ENCODE measurements at regions not wholly inside any gene's neighbourhood (a gene's known extent, or its start where the extent isn't known, plus 50 kb on each side); places are given as distances from the start of the nearest gene placed in this dataset.
A peak's percentile ranks its signal among the peaks of the same experiment; 100 is the strongest.

DNA sequence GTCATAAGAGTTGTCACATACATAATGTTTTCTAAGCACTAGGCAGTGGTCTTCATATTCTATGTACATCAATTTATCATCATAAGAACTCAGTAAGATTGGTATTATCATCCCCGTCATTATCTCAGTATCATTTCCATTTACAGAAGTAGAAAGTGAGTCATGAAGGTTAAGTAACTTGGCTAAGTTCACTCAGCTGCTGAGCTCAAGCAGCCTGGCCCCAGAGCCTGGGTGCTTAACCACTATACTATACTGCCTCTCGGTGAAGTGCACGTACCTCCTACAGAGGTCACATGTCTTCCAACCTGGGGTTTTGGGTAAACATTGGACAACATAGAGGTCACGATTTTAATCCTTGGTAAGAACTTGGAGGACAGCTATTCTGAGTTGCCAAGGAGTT lies 161.5 kb upstream of the GATB start:
- Mint-ChIP-seq H3K27me3 (peaks cover 5% of the 10 kb centered on the region), H3K36me3 (no peaks in the 10 kb centered on the region), H3K27ac (no peak overlapping the region), H3K9me3 (peaks cover 0 to 2% (median 0%) of the 10 kb centered on the region in 3 donors), H3K4me3 (no peak overlapping the region), H3K4me1 (no peaks in the 10 kb centered on the region)

GRCh38 chr4:151921811-151922210 lies 161.0 kb upstream of the GATB start:
- Mint-ChIP-seq H3K4me1 (no peaks in the 10 kb centered on the region), H3K27ac (no peak overlapping the region), H3K4me3 (no peak overlapping the region), H3K27me3 (peaks cover 5% of the 10 kb centered on the region), H3K9me3 (peaks cover 0 to 2% (median 0%) of the 10 kb centered on the region in 3 donors), H3K36me3 (no peaks in the 10 kb centered on the region)

GRCh38 chr4:151921386-151921785 lies 160.6 kb upstream of the GATB start:
- Mint-ChIP-seq H3K27ac (no peak overlapping the region), H3K36me3 (no peaks in the 10 kb centered on the region), H3K9me3 (peaks cover 0 to under 1% (median 0%) of the 10 kb centered on the region in 3 donors), H3K4me3 (no peak overlapping the region), H3K27me3 (peaks cover 5% of the 10 kb centered on the region), H3K4me1 (no peaks in the 10 kb centered on the region)

GRCh38 chr4:151917145-151917734 lies 156.4 kb upstream of the GATB start:
- Mint-ChIP-seq H3K36me3 (no peaks in the 10 kb centered on the region), H3K27me3 (no peaks in the 10 kb centered on the region), H3K9me3 (no peaks in the 10 kb centered on the region), H3K4me3 (no peak overlapping the region), H3K27ac (no peak overlapping the region), H3K4me1 (no peaks in the 10 kb centered on the region)

- Mint-ChIP-seq H3K4me3 (no peak overlapping the region), H3K9me3 (no peaks in the 10 kb centered on the region), H3K27me3 (peaks cover 6% of the 10 kb centered on the region), H3K4me1 (peaks cover 0 to 2% (median 1%) of the 10 kb centered on the region in 3 donors), H3K27ac (no peak overlapping the region), H3K36me3 (no peaks in the 10 kb centered on the region)
Observed at GRCh38 chr4:151912632-151913031, 151.8 kb upstream of the GATB start.

- H3K4me3 Mint-ChIP-seq = no peak overlapping the region
- H3K36me3 Mint-ChIP-seq = no peaks in the 10 kb centered on the region
- no peak overlapping the region for H3K27ac Mint-ChIP-seq
- H3K4me1 Mint-ChIP-seq = peaks cover 0 to 2% (median 1%) of the 10 kb centered on the region in 3 donors
- H3K9me3 Mint-ChIP-seq = no peaks in the 10 kb centered on the region
- peaks cover 6% of the 10 kb centered on the region for H3K27me3 Mint-ChIP-seq
Observed at GRCh38 chr4:151911970-151912369, 151.2 kb upstream of the GATB start.

DNA sequence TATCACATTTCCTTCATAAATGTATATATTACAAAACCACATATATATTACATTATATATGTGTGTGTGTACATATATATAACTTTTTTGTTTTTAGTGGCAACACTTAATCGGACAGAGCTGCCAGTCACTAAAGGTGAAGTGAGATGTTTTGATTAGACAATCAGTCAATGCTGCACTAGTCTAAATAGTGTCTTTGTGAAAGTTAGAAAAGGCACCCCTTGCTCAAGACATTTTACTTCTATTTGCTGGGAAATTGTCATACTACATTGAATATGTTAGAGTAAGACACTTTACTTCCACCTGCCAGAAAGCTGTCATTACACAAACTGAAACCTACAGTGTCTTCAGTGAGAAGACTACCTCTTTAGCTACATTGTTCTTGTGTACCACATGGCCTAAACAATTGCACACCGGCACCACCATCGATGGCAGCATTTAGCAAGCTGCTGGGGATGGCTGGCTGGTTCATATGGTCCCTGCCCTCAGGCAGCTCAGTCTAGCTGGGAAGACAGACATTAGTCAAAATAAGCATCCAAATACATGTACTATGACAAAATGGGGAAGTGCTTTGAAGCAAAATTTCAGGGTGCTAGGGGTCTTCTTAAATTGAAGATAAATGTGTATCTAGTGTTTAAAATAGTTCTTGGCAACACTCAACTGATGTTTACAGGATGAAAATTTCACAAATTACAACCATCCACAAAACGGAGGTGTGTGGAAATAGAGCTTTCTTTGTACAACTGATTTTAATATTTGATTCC lies 148.1 kb upstream of the GATB start:
- H3K36me3 Mint-ChIP-seq = no peaks in the 10 kb centered on the region
- H3K27me3 Mint-ChIP-seq = peaks cover 11% of the 10 kb centered on the region
- H3K9me3 Mint-ChIP-seq = peaks cover 0 to 6% (median 0%) of the 10 kb centered on the region in 3 donors
- no peak overlapping the region for H3K27ac Mint-ChIP-seq
- H3K4me3 Mint-ChIP-seq = no peak overlapping the region
- H3K4me1 Mint-ChIP-seq = peaks cover 0 to 4% (median 1%) of the 10 kb centered on the region in 3 donors

DNA sequence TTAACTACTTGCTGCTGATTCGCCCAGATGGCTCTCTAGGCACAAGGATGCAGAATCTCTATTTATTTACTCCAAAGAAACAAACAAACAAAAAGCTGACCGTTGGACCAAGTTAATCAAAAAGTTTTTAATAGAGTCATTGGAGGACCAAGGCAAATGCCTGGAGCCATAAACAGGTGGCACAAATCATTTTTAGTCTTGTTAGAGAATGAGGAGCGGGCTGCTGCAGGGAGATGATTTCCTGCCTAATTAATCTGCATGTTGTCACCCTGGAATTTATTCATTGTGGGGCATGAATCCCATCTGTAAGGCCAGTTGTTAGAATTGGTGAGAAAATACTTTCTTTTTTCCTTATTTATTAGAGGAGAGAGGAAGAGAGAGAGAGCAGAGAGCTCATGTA lies 147.4 kb upstream of the GATB start:
- peaks cover 0 to 4% (median 1%) of the 10 kb centered on the region in 3 donors for H3K4me1 Mint-ChIP-seq
- H3K27ac Mint-ChIP-seq = no peak overlapping the region
- H3K9me3 Mint-ChIP-seq = peaks cover 0 to 9% (median 0%) of the 10 kb centered on the region in 3 donors
- H3K36me3 Mint-ChIP-seq = no peaks in the 10 kb centered on the region
- H3K4me3 Mint-ChIP-seq = no peak overlapping the region
- H3K27me3 Mint-ChIP-seq = peaks cover 11% of the 10 kb centered on the region

DNA sequence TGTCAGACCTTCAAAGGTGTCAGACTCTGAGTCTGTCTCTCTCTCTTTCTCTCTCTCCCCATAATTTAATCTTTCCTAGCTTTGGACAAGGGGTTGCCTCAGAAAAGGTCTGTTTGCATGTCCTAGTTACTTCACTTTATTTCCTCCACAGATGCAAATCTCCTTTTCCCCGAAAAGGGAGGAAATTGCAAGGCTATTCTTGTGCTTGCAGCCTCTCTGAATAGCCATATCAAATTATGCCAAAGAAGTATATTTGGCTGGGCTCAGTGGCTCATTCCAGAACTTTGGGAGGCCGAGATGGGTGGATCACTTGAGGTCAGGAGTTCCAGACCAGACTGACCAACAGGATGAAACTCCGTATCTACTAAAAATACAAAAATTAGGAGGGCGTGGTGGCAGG lies 145.6 kb upstream of the GATB start:
- Mint-ChIP-seq H3K27me3 (peaks cover 11% of the 10 kb centered on the region), H3K9me3 (peaks cover 6 to 26% (median 9%) of the 10 kb centered on the region in 3 donors), H3K4me3 (no peak overlapping the region), H3K27ac (no peak overlapping the region), H3K4me1 (peaks cover 0 to 4% (median under 1%) of the 10 kb centered on the region in 3 donors), H3K36me3 (no peaks in the 10 kb centered on the region)

GRCh38 chr4:151905197-151905596 lies 144.4 kb upstream of the GATB start:
- Mint-ChIP-seq H3K9me3 (peaks cover 6 to 29% (median 11%) of the 10 kb centered on the region in 3 donors), H3K27ac (no peak overlapping the region), H3K4me3 (peak overlapping the region in 1 of 4 donors; percentile 38), H3K4me1 (peaks cover 0 to 4% (median 0%) of the 10 kb centered on the region in 3 donors), H3K27me3 (peaks cover 8% of the 10 kb centered on the region), H3K36me3 (no peaks in the 10 kb centered on the region)

- peaks cover 6 to 29% (median 11%) of the 10 kb centered on the region in 3 donors for H3K9me3 Mint-ChIP-seq
- no peaks in the 10 kb centered on the region for H3K36me3 Mint-ChIP-seq
- peaks cover 0 to 2% (median 0%) of the 10 kb centered on the region in 3 donors for H3K4me1 Mint-ChIP-seq
- no peak overlapping the region for H3K4me3 Mint-ChIP-seq
- no peak overlapping the region for H3K27ac Mint-ChIP-seq
- peaks cover 5% of the 10 kb centered on the region for H3K27me3 Mint-ChIP-seq
Observed at GRCh38 chr4:151901631-151902030, 140.8 kb upstream of the GATB start.

DNA sequence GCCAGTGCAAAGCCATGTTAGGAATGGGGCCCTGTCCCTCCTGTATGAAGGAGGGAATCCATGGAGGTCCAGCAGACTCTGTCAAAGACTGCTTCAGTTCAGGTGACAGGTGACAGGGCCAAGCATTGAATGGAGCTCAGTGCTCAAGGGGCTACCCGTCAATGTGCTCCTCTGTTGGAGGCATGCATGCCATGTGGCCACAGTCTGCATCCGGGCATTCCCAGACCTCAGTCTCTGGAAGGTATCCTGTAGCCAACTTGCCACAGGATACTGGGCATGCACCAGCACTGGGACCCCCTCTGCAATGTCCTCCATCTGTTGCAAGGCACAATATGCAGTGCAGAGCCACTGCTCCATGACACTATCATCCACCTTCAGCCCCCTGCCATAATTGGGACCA lies 136.1 kb upstream of the GATB start:
- no peaks in the 10 kb centered on the region for H3K36me3 Mint-ChIP-seq
- no peaks in the 10 kb centered on the region for H3K27me3 Mint-ChIP-seq
- no peaks in the 10 kb centered on the region for H3K4me1 Mint-ChIP-seq
- no peak overlapping the region for H3K27ac Mint-ChIP-seq
- peaks cover 0 to 7% (median 6%) of the 10 kb centered on the region in 3 donors for H3K9me3 Mint-ChIP-seq
- H3K4me3 Mint-ChIP-seq = no peak overlapping the region

DNA sequence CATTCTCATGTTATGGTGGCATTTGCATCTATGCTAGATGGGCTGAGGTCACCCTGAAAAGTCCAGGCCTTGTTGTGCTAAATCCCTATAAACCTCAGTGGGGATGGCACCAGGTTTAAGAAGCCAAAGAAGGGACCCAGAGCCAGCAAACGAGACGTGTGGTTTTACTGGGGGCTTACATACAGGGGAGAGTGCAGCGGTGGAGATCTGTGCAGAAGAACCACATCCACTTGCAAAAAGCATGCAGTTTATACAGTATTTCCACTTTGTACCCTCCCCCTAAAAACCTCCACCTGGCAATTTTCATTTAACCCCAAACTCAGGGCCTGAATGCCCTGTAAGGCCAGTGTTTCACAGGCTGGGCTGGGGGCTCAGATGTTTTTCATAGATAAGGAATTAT lies 134.9 kb upstream of the GATB start:
- no peak overlapping the region for H3K27ac Mint-ChIP-seq
- H3K4me3 Mint-ChIP-seq = no peak overlapping the region
- H3K9me3 Mint-ChIP-seq = no peaks in the 10 kb centered on the region
- H3K4me1 Mint-ChIP-seq = no peaks in the 10 kb centered on the region
- no peaks in the 10 kb centered on the region for H3K27me3 Mint-ChIP-seq
- H3K36me3 Mint-ChIP-seq = no peaks in the 10 kb centered on the region

DNA sequence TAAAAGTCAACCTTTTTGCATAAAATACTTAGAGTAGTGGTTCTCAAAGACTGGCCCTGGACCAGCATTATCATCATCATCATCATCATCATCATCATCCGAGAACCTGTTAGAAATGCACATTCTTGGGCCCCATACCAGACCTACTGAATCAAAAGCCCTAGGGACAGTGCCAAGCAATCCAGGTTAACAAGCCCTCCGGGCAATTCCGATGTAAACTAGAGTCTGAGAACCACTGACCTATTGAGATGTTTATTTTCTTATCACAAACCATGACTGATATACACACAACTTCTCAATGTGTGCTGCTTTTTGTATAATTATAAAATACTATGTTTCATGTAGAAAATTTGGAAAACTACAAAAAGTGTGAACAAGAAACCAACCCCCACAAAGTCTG lies 133.4 kb upstream of the GATB start:
- Mint-ChIP-seq H3K4me3 (no peak overlapping the region), H3K9me3 (no peaks in the 10 kb centered on the region), H3K4me1 (no peaks in the 10 kb centered on the region), H3K27me3 (no peaks in the 10 kb centered on the region), H3K36me3 (no peaks in the 10 kb centered on the region), H3K27ac (no peak overlapping the region)

GRCh38 chr4:151888367-151888866 lies 127.6 kb upstream of the GATB start:
- H3K27ac Mint-ChIP-seq = no peak overlapping the region
- H3K27me3 Mint-ChIP-seq = no peaks in the 10 kb centered on the region
- H3K36me3 Mint-ChIP-seq = no peaks in the 10 kb centered on the region
- no peak overlapping the region for H3K4me3 Mint-ChIP-seq
- peaks cover 0 to 3% (median 3%) of the 10 kb centered on the region in 3 donors for H3K9me3 Mint-ChIP-seq
- H3K4me1 Mint-ChIP-seq = peaks cover 8 to 14% (median 10%) of the 10 kb centered on the region in 3 donors

DNA sequence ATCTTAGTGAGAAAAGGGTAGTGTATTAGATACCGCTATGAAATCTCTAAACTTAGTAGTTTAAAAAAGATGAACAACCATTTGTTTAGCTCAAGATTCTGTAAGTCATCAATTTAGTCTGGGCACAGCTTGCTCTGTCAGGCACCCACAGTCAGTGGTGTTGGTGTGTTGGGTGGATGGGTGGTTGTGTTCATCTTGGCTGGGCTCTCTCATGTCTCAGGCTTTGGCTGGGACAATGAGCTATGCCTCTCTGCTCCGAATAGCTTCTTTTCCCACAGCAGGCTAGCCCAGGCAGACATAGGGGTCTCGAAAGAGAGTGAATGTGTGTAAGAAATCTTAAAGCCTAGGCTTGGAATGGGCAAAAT lies 127.0 kb upstream of the GATB start:
- H3K27ac Mint-ChIP-seq = no peak overlapping the region
- no peaks in the 10 kb centered on the region for H3K36me3 Mint-ChIP-seq
- peaks cover 0 to 3% (median 3%) of the 10 kb centered on the region in 3 donors for H3K9me3 Mint-ChIP-seq
- H3K4me1 Mint-ChIP-seq = peaks cover 8 to 14% (median 10%) of the 10 kb centered on the region in 3 donors
- no peak overlapping the region for H3K4me3 Mint-ChIP-seq
- H3K27me3 Mint-ChIP-seq = no peaks in the 10 kb centered on the region
